ENCODE measurements at regions not wholly inside any gene's neighbourhood (a gene's known extent, or its start where the extent isn't known, plus 50 kb on each side); places are given as distances from the start of the nearest gene placed in this dataset.

- TF ChIP-seq TAF1 (IDR thresholded peaks at IDR 0.05; ENCODE audit: borderline replicate concordance, insufficient read depth, low read length) (no peak), REST (IDR thresholded peaks at IDR 0.05; ENCODE audit: insufficient read depth in 1 of 2, low read depth in 2 of 2, low read length in 2 of 2) (no peak), POLR2AphosphoS5 (IDR thresholded peaks at IDR 0.05; ENCODE audit: low read depth, low read length) (no peak), SIN3A (IDR thresholded peaks at IDR 0.05; ENCODE audit: borderline replicate concordance, insufficient read depth, low read length) (no peak)
Measured at GRCh38 chr6:80667006-80667405, 560.5 kb downstream of the BCKDHB start.

All from PFSK-1 (cell line).